Breast epithelium (tissue), 3 donors: ENCODE measurements at regions not wholly inside any gene's neighbourhood (a gene's known extent, or its start where the extent isn't known, plus 50 kb on each side); places are given as distances from the start of the nearest gene placed in this dataset.

ENCODE experiments used
- POLR2A ChIP-seq: fragments of 450-650 bp; IDR thresholded peaks from one replicate; pipeline ENCODE4 v1.6.1; 2016; ENCODE audit warnings: antibody characterized with exemption, mild to moderate bottlenecking, moderate library complexity
- POLR2AphosphoS5 ChIP-seq, 3 donors: sonication (generic); formaldehyde crosslinking; IDR thresholded peaks; one replicate each; pipeline ENCODE4 v1.6.1; 2017; ENCODE audit warnings: antibody characterized with exemption in 3 of 3
- TF ChIP-seq, protein P1 (sequence below), 3 donors: fragments of 450-650 bp; IDR thresholded peaks; one replicate each; pipeline ENCODE4 v1.5.1; 2016 to 2017; ENCODE audit warnings: antibody characterized with exemption in 3 of 3, mild to moderate bottlenecking in 3 of 3, moderate library complexity in 3 of 3

DNA sequence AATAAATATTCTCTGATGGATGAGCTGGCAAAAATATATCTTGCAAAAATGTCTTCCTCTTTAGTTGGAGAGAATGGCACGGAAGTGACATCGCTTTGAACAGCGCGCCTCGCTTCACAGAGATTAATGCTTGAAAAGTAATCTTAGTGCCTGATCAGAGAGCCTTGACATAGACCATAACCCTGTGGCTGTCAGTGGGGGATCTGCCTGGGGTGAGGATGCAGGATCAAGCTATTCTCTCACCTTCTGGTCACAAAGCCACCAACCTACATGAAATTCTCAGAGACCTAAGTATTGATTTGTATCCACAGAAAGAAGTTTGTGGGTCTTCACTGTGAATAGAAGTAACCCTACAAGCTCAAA lies 492.6 kb downstream of the LMO4 start:
- TF ChIP-seq, protein P1, sequence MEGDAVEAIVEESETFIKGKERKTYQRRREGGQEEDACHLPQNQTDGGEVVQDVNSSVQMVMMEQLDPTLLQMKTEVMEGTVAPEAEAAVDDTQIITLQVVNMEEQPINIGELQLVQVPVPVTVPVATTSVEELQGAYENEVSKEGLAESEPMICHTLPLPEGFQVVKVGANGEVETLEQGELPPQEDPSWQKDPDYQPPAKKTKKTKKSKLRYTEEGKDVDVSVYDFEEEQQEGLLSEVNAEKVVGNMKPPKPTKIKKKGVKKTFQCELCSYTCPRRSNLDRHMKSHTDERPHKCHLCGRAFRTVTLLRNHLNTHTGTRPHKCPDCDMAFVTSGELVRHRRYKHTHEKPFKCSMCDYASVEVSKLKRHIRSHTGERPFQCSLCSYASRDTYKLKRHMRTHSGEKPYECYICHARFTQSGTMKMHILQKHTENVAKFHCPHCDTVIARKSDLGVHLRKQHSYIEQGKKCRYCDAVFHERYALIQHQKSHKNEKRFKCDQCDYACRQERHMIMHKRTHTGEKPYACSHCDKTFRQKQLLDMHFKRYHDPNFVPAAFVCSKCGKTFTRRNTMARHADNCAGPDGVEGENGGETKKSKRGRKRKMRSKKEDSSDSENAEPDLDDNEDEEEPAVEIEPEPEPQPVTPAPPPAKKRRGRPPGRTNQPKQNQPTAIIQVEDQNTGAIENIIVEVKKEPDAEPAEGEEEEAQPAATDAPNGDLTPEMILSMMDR (IDR thresholded peaks at IDR 0.05), result no peak
- TF ChIP-seq POLR2AphosphoS5 (IDR thresholded peaks at IDR 0.05), result no peak
- no peak for TF ChIP-seq POLR2A
